Stimulated activated CD8-positive, alpha-beta memory T cell treated with anti-CD3 and anti-CD28 coated beads, Interleukin-2, amount 100 ng/mL, for 1 hour (primary cell): ENCODE measurements at regions not wholly inside any gene's neighbourhood (a gene's known extent, or its start where the extent isn't known, plus 50 kb on each side); places are given as distances from the start of the nearest gene placed in this dataset.

Source experiments
- DNase-seq, 2 donors: peaks; one replicate each; pipeline ENCODE4 v3.0.0-alpha.2; 2020; ENCODE audit warnings: low read depth in 2 of 2

DNA sequence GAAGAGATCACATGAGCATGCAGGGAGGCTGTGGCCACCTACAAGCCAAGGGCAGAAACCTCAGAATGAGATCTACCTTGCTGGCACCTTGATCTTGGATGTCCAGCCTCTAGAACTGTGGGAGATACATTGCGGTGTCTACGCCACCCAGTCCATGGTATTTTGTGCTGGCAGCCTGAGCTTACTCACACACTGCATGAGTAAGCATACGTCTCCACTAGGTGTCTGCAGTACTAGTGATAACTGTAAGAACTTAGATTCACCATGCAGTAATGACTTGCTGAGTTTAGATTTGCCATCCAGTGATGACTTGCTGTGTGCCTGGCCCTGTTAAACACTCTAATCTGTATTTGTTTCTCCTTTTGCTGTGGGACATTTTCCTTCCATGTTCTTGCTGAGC is 417.7 kb downstream of the GADD45G start:
- no peak for DNase-seq

DNA sequence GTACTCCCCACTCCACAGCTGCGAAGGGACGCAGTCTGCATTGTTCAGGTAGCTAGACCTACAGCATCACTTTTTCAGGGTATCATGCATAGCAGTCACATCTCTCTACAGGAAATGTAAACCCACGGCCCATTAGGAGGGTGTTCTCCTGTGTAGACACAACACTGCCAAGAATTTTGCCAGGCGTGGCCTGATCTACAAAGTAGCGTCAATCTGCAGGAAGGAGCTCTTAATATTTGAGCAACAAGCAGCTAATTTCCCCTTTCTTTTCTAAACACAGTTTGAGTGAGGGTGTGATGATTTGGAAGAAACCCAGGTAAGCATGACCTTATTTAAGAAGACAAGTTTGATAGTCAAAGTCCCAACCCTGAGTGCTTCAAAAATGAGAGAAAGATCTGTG is 419.0 kb downstream of the GADD45G start:
- DNase-seq, result no peak

DNA sequence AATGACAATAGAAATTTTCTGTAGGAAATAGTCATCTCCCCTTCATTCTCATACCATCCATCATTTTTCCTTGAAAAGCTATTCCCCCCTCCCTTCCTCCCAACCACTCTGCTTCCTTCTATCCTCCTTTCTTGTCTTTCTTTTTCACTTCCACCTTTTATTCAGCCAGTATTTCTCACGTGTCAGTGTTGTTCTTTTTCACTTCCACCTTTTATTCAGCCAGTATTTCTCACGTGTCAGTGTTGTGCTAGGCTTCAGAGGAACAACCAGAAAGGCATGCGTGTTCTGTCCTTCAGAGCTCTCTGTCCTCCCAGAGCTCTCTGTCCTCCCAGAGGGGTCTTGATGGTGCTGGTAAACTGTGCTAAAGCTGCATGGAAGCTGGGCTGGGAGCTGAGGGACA is 419.6 kb downstream of the GADD45G start:
- no peak for DNase-seq

- DNase-seq, result no peak
Measured at GRCh38 chr9:90024823-90025222, 420.0 kb downstream of the GADD45G start.

DNA sequence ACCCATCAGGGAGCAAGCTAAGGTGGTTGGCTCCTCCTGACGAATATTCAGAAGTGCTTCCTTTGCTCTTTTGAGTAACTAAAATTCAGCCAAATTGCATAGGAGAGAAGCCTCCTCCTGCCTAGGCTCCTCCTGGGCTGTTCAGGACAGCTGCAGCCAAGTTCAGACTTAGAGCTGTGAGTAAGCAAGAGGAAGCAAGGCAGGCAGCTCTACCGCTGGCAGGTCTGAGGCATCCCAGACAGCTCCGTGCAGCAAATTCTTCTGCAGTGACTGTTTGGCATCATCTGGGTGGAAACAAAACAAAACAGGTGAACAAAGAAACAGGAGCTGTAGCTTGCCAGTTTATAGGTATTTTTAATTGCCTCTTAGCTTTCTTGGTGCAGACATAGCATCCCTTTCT is 421.0 kb downstream of the GADD45G start:
- no peak for DNase-seq

DNA sequence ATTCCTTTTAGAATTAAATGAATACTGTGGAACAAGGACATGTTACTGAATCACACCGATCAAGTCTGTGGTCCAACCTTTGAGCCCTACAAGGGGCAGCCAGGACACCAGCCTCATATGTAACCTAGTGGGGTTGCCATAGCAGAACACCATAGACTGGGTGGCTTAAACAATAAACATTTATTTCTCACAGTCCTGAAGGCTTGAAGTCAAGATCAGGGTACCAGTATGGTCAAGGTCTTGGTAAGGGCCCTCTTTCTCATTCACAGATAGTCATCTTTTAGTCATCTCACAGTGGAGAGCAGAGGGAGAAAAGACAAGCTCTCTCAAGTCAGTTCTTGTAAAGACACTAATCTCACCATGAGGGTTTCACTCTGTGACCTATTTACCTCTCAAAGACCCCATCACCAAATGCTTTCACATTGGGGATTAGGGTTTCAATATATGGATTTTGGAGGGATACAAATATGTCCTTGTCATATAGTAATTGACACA is 422.5 kb downstream of the GADD45G start:
- DNase-seq, result no peak

DNA sequence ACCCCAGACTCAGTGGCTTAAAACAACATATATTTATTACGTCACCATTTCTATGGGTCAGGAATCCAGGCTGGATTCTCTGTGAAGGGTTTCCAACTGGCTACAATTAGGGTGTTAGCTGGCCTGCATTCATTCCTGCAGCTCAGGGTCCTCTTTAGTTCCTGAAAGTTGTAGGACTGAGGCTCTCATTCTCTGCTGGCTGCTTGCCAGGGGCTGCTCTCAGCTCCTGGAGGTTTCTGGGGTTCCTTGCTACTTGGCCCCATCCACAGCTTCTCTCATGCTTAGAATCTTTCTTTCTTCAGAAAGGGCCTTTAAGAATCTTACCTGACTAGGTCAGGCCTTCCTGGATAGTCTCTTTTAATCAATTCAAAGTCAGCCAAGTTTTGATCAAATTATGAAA is 424.6 kb downstream of the GADD45G start:
- no peak for DNase-seq

DNA sequence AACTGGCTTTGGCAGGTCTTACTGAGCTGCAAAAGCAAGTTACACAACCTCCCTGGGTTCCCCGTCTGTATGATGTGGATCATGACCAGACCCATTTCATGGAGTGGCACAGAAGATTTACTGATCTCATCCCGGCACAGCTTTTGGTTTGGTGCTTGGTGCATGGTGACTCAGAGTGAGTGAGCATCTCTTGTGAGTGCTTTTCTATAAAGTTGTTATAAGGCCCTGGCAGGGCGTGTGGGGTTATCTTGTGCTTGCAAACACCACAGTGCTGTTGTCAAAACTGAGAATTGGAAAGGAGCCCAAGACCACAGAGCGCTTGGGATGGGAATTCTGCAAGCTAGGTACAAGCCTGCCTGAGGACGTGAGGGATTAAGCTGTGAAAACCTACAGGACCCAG is 425.2 kb downstream of the GADD45G start:
- no peak for DNase-seq

GRCh38 chr9:90032296-90033027 is 427.6 kb downstream of the GADD45G start:
- no peak for DNase-seq

DNA sequence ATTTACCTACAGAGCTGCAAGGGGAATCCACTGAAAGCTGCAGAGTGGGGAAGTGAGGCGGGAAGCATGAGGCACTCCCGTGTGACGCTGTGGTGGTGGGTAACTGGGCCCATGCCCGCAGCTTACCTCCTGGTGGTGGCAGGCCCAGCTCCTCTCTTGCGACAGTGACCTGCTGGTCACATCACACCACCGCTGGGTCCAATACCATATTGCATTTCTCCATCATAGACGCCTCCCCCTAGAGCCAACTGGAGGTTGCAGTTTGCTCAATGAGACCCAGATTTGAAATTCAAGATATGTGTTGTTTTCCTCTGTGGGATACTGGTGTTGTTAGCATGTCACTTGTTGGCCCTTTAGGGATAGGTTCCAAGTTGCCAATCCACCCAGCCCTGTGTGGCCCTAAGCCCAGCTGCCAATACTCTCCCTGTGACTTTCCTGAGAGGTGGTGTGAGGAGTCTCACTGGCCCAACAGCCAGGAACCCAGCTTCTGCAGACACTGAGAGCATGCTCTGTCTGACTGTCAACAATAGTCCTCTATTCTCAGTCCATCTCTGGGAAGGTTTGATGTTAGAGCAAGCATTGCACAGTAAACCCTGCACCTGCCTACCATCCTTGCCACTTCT is 428.3 kb downstream of the GADD45G start:
- no peak for DNase-seq

DNA sequence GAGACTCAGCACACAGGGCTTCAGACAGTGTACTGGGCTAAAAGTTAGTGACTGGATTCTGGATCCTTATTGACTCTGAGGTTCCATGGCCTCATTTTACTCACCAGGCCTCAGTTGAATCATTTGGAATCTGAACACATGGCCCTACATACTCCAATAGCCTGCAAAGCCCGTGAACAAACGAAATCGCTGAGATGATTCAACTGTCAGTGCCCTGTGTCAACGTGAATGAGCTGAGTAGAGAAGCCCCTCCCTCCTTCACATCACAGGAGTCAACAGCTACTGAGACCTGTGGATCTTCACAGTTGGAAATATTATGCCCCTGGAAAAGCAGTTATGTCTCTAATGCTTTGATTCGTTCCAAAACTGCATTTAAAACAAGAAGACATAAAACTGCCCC is 429.3 kb downstream of the GADD45G start:
- no peak for DNase-seq

DNA sequence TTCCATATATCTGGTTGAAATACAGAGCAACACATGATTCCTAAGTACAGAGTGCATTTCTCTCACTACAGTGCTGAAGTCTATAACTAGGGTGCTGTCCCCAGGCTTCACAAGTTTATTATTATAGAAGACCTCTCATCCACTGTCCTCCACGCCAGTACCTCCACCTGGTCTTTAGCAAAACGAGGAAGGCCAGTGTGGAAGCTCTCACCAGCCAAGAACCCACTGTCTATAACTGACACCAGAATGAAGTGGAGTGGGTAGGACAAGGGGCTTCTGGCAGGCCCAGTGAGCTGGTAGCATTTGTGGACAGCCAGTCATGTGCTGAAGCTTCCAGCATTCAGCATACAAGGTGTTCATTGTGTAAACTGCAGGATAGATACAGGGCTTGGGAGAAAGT is 430.7 kb downstream of the GADD45G start:
- DNase-seq, result no peak

- DNase-seq, result no peak
Measured at GRCh38 chr9:90037146-90037797, 432.5 kb downstream of the GADD45G start.

GRCh38 chr9:90038763-90039162 is 434.0 kb downstream of the GADD45G start:
- no peak for DNase-seq

- DNase-seq, result no peak
Measured at GRCh38 chr9:90044263-90044662, 439.5 kb downstream of the GADD45G start.

- no peak for DNase-seq
Measured at GRCh38 chr9:90044710-90045151, 439.9 kb downstream of the GADD45G start.

DNA sequence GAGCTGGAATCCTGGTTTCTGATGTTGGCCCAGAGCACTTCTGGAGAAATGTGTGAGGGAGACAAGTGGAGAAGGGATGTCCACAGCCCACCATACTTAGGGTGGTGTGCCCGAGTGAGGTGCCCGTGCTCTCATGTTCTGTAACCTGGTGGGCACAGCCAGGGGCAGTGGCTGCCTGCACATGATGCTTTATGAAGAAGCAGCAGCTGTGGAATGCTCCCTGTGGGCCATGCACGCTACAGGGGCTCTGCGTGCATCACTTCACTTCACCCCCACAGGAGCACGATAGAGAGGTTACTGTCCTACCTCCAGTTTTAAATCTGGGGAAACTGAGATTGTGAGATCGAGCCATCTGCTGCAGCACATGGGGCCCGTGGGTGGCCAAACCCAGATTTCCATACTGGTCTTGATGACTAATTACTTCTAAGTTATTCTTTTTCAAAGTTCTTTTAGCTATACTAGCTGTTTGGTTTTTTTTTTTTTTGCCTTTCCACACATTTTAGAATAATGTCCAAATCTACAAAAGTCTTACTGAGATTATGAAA is 441.6 kb downstream of the GADD45G start:
- no peak for DNase-seq

GRCh38 chr9:90047828-90048227 is 443.0 kb downstream of the GADD45G start:
- no peak for DNase-seq

DNA sequence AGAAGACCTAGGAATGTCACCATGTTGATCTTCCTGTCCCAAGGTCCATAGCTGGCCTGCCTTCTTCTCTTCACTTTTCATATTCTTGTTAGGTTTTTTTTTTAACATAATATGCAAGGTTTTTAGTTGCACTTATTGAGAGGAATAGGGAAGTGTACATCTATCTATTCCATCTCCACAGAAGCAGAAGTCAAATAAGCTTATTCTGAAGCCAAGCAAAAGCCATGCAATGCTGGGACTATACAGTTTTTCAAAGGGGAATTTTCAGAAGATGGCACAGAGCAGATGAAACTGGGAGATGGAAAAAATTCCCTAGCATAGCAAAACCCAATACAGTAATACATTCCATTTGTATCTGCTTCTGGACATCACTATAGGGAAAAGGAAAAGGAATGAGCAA is 447.6 kb downstream of the GADD45G start:
- DNase-seq, result no peak

- no peak for DNase-seq
Measured at GRCh38 chr9:90053027-90053426, 448.2 kb downstream of the GADD45G start.

DNA sequence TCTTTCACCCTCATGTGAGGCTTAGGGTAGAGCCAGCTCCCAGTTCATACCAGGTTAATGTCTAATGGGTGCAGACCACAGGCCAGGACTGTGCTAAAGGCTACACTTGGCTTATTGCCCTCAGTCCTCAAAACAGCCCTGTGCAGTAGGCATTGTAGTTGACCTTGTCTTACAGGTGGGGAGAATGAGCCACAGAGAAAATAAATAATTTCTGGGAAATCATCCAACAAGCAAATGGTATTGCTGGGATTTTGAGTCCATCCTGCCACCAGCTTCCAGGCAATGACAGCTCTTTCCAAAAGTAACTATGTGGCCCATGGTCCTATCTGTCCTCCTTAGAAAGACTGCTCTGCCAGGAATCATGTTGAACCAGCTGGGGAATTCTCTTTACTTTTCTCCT is 450.0 kb downstream of the GADD45G start:
- no peak for DNase-seq

GRCh38 chr9:90055226-90055625 is 450.4 kb downstream of the GADD45G start:
- DNase-seq, result no peak

GRCh38 chr9:90057361-90057760 is 452.5 kb downstream of the GADD45G start:
- DNase-seq, result no peak
